GM18498 (cell line): ENCODE measurements at regions not wholly inside any gene's neighbourhood (a gene's known extent, or its start where the extent isn't known, plus 50 kb on each side); places are given as distances from the start of the nearest gene placed in this dataset.

Experiments used
- ATAC-seq: cut with Tn5 transposase; IDR thresholded peaks from one replicate; pipeline ENCODE4 v1.9.1; 2021; ENCODE audit warnings: mild to moderate bottlenecking, moderate library complexity; ENCODE audit not compliant: unreplicated experiment

DNA sequence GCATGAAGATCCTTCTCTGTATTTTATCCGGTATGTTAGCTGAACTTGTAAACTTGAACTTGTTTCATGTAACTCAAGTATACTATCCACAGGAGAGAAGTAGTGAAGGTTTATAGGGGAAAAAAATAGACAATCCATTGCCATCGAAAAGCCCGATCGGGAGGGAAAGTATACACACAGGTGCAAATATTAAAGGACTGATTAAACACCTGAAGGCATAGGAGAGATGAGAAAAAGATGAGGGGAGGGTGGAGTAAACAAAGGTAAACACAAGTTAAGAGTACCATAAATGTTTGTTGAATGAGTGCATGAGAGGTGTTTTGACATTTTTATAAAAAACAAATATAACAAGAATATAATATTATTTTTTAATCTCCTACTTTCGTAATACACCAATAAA is 64.3 kb upstream of the CITED2 start:
- no peak for ATAC-seq

- ATAC-seq = no peak
These were observed 62.5 kb upstream of the CITED2 start for GRCh38 chr6:139436957-139437348.

DNA sequence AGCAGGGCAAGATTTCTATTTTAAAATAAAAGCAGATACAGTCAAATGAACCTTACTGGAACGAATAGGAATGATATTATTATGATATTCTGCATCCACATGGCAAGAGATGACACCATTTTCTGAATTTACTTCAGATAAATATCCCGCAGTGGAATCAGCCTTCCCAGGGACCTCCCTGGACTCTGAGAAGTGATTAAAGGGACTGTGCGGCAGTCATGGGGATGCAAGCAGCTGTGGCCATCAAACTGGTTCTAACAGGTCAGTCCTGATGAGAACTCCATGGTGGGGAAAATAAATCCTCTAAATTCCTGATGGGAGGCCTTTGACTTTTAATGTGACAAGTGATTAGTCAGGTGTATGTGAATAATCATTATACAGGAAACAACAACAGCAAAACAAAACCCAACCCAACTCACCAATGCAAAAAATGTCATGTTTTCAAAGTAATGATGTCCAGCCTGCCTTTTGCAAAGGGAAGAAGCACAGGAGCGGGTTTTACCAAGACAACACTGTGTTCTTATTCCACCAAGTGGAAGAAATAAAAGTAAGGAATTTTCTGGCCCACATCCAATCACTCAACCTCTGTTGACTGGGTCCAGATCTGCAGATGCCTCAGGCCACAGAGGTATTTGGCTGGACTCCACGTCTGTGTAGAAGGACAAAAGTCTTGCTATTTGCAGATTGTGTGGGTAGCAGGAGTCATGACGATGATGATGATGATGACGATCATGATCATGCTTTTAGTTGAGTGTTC is 61.9 kb upstream of the CITED2 start:
- no peak for ATAC-seq

DNA sequence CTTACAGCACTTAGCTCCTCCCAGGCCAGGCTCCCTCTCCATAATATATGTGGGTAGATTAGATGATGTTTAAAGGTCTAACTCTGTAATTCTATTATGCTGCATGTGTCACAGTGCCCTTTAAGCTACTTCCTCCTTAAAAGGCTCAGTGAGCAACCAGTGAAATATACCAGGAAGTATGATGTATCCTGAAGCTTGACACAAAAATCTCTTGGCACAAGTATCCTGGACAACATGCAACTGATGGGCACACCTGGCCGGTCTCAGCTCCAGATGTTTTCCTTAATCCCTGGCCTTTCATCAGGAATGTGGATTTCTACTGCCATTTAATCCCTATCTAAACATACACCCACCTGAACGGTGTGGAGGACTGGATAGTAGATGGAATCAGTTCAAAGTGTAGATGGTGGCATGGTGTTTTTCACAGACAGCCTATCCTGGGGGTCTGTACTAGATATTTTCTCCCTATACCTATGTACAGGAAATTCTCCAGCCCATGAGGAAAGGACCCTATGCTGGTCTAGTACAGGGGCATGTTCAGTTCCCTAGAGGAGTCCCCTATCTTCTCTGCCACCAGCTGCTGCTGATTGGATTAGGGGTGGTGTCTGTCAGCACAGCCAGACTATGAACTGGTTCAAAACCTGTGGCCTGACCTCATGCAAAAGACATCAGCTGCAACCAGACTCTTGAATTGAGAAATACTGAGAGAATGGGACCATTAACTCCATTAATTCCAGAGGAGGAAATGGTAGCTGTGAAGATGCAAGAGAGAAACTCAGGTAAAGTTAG is 59.4 kb upstream of the CITED2 start:
- ATAC-seq = no peak

DNA sequence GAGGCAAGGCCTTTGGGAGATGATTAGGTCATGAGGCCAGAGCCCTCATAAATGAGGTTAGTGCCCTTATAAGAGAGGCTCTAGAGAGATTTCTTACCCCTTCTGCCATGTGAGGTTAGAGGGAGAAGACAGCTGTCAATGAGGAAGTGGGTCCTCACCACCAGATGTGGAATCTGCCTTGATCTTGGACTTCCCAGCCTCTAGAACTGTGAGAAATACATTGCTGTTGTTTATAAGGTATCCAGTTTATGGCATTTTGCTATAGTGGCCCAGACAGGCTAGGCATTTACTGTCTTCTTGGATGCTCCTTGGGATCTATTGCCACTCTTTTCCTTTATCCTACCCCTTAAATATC is 57.1 kb upstream of the CITED2 start:
- no peak for ATAC-seq

GRCh38 chr6:139430899-139431601 is 56.6 kb upstream of the CITED2 start:
- ATAC-seq = no peak

DNA sequence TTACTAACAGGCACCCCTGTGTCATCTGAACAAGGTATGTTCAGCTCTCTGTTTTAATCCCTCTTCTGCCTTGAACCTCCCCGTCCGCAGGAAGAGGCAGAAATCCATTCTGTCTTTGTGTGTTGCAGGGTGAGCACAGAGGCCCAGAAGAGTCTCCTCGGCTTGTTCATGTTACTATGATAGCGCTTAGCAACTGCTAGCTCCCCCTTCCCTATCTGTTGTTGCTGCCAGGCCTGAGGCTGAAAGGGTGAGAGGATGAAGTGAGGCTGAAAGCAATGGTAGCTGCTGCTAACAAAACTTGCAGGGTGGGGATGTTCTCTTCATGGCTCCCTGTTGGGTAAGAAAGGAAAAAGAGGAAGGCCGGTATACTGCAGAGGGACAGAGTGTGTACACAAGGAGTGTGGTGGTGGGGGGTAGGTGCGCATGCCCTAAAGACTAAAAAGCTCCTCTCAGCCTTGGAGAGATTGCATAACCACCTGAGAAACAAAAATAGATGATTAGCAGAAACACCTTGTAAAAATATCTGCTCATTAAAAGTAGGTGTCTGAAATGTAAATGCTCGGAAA is 55.2 kb upstream of the CITED2 start:
- ATAC-seq = no peak

- no peak for ATAC-seq
These were observed 52.8 kb upstream of the CITED2 start for GRCh38 chr6:139427199-139427598.

DNA sequence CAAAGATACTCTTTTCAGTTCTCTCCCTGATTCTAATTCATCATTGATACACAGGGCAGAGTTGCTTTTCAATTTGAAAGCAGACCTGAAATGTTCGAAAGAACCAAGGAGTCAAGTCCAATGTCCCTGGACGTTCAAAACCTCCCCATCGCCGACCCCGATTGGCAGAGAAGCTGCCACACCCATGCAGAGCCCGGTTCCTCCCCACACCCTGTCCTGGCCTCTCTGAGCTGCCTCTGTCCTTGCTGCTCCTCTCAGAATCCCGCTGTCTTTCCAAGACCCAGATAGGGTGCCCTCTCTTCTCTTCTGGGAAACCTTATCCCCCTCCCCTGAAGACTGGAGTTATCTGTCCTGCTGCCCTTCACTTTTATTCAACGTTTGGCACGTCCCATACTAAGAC is 52.3 kb upstream of the CITED2 start:
- no peak for ATAC-seq

DNA sequence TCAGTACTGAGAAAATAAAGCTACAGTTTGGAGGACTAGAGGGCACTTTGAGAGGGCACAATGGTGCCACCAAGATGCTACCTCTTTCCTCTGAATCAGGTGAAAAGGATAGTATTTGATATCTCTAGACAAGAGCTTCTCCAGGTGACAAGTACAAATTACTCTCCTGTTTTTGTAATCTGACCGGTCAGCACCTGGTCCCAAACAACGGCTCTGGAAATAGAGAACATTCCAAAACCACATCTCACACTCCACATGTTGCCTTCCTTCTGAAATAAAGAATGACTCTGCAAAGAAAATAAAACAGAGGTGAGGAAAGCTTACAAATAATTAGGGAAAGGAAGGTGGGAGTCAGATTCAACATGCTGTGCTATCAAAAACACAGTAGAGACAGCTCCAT is 51.3 kb upstream of the CITED2 start:
- no peak for ATAC-seq

DNA sequence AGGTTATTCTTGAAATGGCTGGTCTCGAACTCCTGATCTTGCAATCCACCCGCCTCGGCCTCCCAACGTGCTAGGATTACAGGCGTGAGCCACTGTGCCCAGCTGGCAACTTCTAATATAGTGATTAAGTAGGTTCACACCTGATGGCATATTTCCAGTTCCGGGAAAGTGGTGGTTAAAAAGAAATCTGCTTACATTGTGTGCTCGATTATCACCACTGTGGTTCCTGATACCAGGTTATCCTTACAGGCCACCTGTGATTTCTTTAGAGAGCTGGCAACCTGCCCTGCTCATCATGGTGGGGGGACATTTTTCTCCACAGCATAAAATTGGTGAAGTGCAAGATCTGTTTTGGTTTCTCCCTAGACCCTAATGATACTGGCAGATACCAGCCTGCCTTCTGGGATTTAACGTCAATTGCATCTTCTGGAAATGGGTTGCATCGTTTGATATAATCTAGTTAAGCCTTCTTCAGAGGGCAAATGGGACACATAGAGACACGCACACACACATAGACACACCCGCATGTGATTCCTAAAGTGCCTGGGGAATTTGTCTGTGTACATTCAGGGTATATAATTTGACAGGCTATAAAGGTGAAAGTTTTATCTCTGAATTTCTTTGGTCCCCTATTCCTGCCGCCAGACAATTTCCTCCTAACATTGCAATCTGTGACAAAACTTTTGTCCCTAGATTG is 49.7 kb upstream of the CITED2 start:
- no peak for ATAC-seq
